Activated naive CD4-positive, alpha-beta T cell treated with anti-CD3 and anti-CD28 coated beads, Interleukin-2, amount 50 U/mL, for 24 hours (primary cell): ENCODE measurements at regions not wholly inside any gene's neighbourhood (a gene's known extent, or its start where the extent isn't known, plus 50 kb on each side); places are given as distances from the start of the nearest gene placed in this dataset.

Experiments
- H3K27ac Mint-ChIP-seq: one replicate; pipeline ENCODE4 v1.8.0; 2021; ENCODE audit warnings: mild to moderate bottlenecking, mixed read lengths
- H3K27me3 Mint-ChIP-seq: one replicate; pipeline ENCODE4 v1.8.0; 2021; ENCODE audit warnings: mixed read lengths
- H3K36me3 Mint-ChIP-seq: one replicate; pipeline ENCODE4 v1.8.0; 2021; ENCODE audit warnings: mixed read lengths
- H3K4me1 Mint-ChIP-seq: one replicate; pipeline ENCODE4 v1.8.0; 2021; ENCODE audit warnings: mixed read lengths
- H3K4me3 Mint-ChIP-seq: one replicate; pipeline ENCODE4 v1.8.0; 2021; ENCODE audit warnings: mild to moderate bottlenecking, mixed read lengths
- H3K9me3 Mint-ChIP-seq: one replicate; pipeline ENCODE4 v1.8.0; 2021; ENCODE audit warnings: mixed read lengths

GRCh38 chr13:61039302-61039701 is 376.3 kb downstream of the PCDH20 start:
- no peaks in the 10 kb centered on the region for H3K4me1 Mint-ChIP-seq
- H3K4me3 Mint-ChIP-seq: no peak overlapping the region
- H3K27me3 Mint-ChIP-seq: peaks cover 2% of the 10 kb centered on the region
- H3K36me3 Mint-ChIP-seq: no peaks in the 10 kb centered on the region
- H3K27ac Mint-ChIP-seq: no peak overlapping the region
- H3K9me3 Mint-ChIP-seq: peaks cover 5% of the 10 kb centered on the region

GRCh38 chr13:61036715-61037114 is 378.9 kb downstream of the PCDH20 start:
- Mint-ChIP-seq H3K27me3 (peaks cover 2% of the 10 kb centered on the region), H3K4me1 (no peaks in the 10 kb centered on the region), H3K36me3 (no peaks in the 10 kb centered on the region), H3K9me3 (peaks cover 5% of the 10 kb centered on the region), H3K4me3 (no peak overlapping the region), H3K27ac (no peak overlapping the region)

GRCh38 chr13:61030445-61030844 is 385.2 kb downstream of the PCDH20 start:
- no peaks in the 10 kb centered on the region for H3K4me1 Mint-ChIP-seq
- no peak overlapping the region for H3K27ac Mint-ChIP-seq
- no peaks in the 10 kb centered on the region for H3K36me3 Mint-ChIP-seq
- no peak overlapping the region for H3K4me3 Mint-ChIP-seq
- no peaks in the 10 kb centered on the region for H3K27me3 Mint-ChIP-seq
- H3K9me3 Mint-ChIP-seq: peaks cover under 1% of the 10 kb centered on the region

- peaks cover 4% of the 10 kb centered on the region for H3K9me3 Mint-ChIP-seq
- H3K4me1 Mint-ChIP-seq: no peaks in the 10 kb centered on the region
- H3K27me3 Mint-ChIP-seq: no peaks in the 10 kb centered on the region
- H3K27ac Mint-ChIP-seq: no peak overlapping the region
- H3K4me3 Mint-ChIP-seq: no peak overlapping the region
- no peaks in the 10 kb centered on the region for H3K36me3 Mint-ChIP-seq
These were observed 386.6 kb downstream of the PCDH20 start for GRCh38 chr13:61029064-61029463.

- no peak overlapping the region for H3K4me3 Mint-ChIP-seq
- H3K4me1 Mint-ChIP-seq: no peaks in the 10 kb centered on the region
- H3K36me3 Mint-ChIP-seq: no peaks in the 10 kb centered on the region
- H3K27ac Mint-ChIP-seq: no peak overlapping the region
- H3K9me3 Mint-ChIP-seq: peaks cover 15% of the 10 kb centered on the region
- no peaks in the 10 kb centered on the region for H3K27me3 Mint-ChIP-seq
These were observed 391.6 kb downstream of the PCDH20 start for GRCh38 chr13:61024046-61024445.

- Mint-ChIP-seq H3K27me3 (no peaks in the 10 kb centered on the region), H3K27ac (no peak overlapping the region), H3K9me3 (peaks cover 15% of the 10 kb centered on the region), H3K36me3 (no peaks in the 10 kb centered on the region), H3K4me3 (no peak overlapping the region), H3K4me1 (no peaks in the 10 kb centered on the region)
These were observed 393.8 kb downstream of the PCDH20 start for GRCh38 chr13:61021838-61022237.

- Mint-ChIP-seq H3K9me3 (peaks cover 8% of the 10 kb centered on the region), H3K27ac (no peak overlapping the region), H3K27me3 (no peaks in the 10 kb centered on the region), H3K36me3 (no peaks in the 10 kb centered on the region), H3K4me3 (no peak overlapping the region), H3K4me1 (no peaks in the 10 kb centered on the region)
These were observed 401.9 kb downstream of the PCDH20 start for GRCh38 chr13:61013796-61014195.

GRCh38 chr13:61010358-61010757 is 405.3 kb downstream of the PCDH20 start:
- Mint-ChIP-seq H3K9me3 (peaks cover 20% of the 10 kb centered on the region), H3K27me3 (no peaks in the 10 kb centered on the region), H3K4me1 (no peaks in the 10 kb centered on the region), H3K4me3 (no peak overlapping the region), H3K27ac (no peak overlapping the region), H3K36me3 (no peaks in the 10 kb centered on the region)

GRCh38 chr13:61002686-61003085 is 413.0 kb downstream of the PCDH20 start:
- H3K4me3 Mint-ChIP-seq: no peak overlapping the region
- peaks cover 18% of the 10 kb centered on the region for H3K9me3 Mint-ChIP-seq
- no peaks in the 10 kb centered on the region for H3K4me1 Mint-ChIP-seq
- no peaks in the 10 kb centered on the region for H3K36me3 Mint-ChIP-seq
- H3K27ac Mint-ChIP-seq: no peak overlapping the region
- H3K27me3 Mint-ChIP-seq: no peaks in the 10 kb centered on the region

GRCh38 chr13:60990032-60990733 is 425.5 kb downstream of the PCDH20 start:
- H3K27me3 Mint-ChIP-seq: no peaks in the 10 kb centered on the region
- no peak overlapping the region for H3K4me3 Mint-ChIP-seq
- peaks cover 8% of the 10 kb centered on the region for H3K9me3 Mint-ChIP-seq
- no peaks in the 10 kb centered on the region for H3K36me3 Mint-ChIP-seq
- H3K4me1 Mint-ChIP-seq: no peaks in the 10 kb centered on the region
- no peak overlapping the region for H3K27ac Mint-ChIP-seq

- Mint-ChIP-seq H3K36me3 (no peaks in the 10 kb centered on the region), H3K4me1 (no peaks in the 10 kb centered on the region), H3K27ac (no peak overlapping the region), H3K9me3 (peaks cover 9% of the 10 kb centered on the region), H3K27me3 (no peaks in the 10 kb centered on the region), H3K4me3 (no peak overlapping the region)
These were observed 429.3 kb downstream of the PCDH20 start for GRCh38 chr13:60986301-60986700.

GRCh38 chr13:60981407-60981806 is 434.2 kb downstream of the PCDH20 start:
- Mint-ChIP-seq H3K27ac (no peak overlapping the region), H3K27me3 (no peaks in the 10 kb centered on the region), H3K36me3 (no peaks in the 10 kb centered on the region), H3K4me3 (no peak overlapping the region), H3K4me1 (no peaks in the 10 kb centered on the region), H3K9me3 (peaks cover 10% of the 10 kb centered on the region)

GRCh38 chr13:60976367-60976766 is 439.3 kb downstream of the PCDH20 start:
- no peaks in the 10 kb centered on the region for H3K4me1 Mint-ChIP-seq
- peaks cover 16% of the 10 kb centered on the region for H3K9me3 Mint-ChIP-seq
- no peak overlapping the region for H3K4me3 Mint-ChIP-seq
- no peaks in the 10 kb centered on the region for H3K27me3 Mint-ChIP-seq
- no peak overlapping the region for H3K27ac Mint-ChIP-seq
- no peaks in the 10 kb centered on the region for H3K36me3 Mint-ChIP-seq

GRCh38 chr13:60974296-60974695 is 441.4 kb downstream of the PCDH20 start:
- Mint-ChIP-seq H3K9me3 (peaks cover 16% of the 10 kb centered on the region), H3K27ac (no peak overlapping the region)

GRCh38 chr13:60973529-60973928 is 442.1 kb downstream of the PCDH20 start:
- Mint-ChIP-seq H3K9me3 (peaks cover 16% of the 10 kb centered on the region), H3K4me1 (no peaks in the 10 kb centered on the region), H3K27ac (no peak overlapping the region), H3K4me3 (no peak overlapping the region), H3K27me3 (no peaks in the 10 kb centered on the region), H3K36me3 (no peaks in the 10 kb centered on the region)

More at GRCh38 chr13:60974296-60974695, 441.4 kb downstream of the PCDH20 start:
- H3K4me3 Mint-ChIP-seq: no peak overlapping the region
- H3K27me3 Mint-ChIP-seq: no peaks in the 10 kb centered on the region
- no peaks in the 10 kb centered on the region for H3K36me3 Mint-ChIP-seq
- no peaks in the 10 kb centered on the region for H3K4me1 Mint-ChIP-seq

- Mint-ChIP-seq H3K27ac (no peak overlapping the region), H3K27me3 (no peaks in the 10 kb centered on the region), H3K4me1 (no peaks in the 10 kb centered on the region), H3K4me3 (no peak overlapping the region), H3K9me3 (peaks cover 16% of the 10 kb centered on the region), H3K36me3 (no peaks in the 10 kb centered on the region)
These were observed 444.9 kb downstream of the PCDH20 start for GRCh38 chr13:60970736-60971135.

- Mint-ChIP-seq H3K27me3 (no peaks in the 10 kb centered on the region), H3K4me1 (no peaks in the 10 kb centered on the region), H3K27ac (no peak overlapping the region), H3K9me3 (peaks cover 18% of the 10 kb centered on the region), H3K4me3 (no peak overlapping the region), H3K36me3 (no peaks in the 10 kb centered on the region)
These were observed 446.0 kb downstream of the PCDH20 start for GRCh38 chr13:60969656-60970055.
